ENCODE measurements at regions not wholly inside any gene's neighbourhood (a gene's known extent, or its start where the extent isn't known, plus 50 kb on each side); places are given as distances from the start of the nearest gene placed in this dataset.
"Not testable (repeated sequence)": the region's sequence is repeated elsewhere in the genome, so short reads cannot be mapped to it uniquely, and the experiment has no call there.

- no peak for DNase-seq
These were observed 1295.8 kb upstream of the ALCAM start for GRCh38 chr3:104070906-104071305.

- DNase-seq: no peak
These were observed 1286.6 kb upstream of the ALCAM start for GRCh38 chr3:104080088-104080626.

GRCh38 chr3:104088738-104089137 is 1278.0 kb upstream of the ALCAM start:
- DNase-seq: no peak

DNA sequence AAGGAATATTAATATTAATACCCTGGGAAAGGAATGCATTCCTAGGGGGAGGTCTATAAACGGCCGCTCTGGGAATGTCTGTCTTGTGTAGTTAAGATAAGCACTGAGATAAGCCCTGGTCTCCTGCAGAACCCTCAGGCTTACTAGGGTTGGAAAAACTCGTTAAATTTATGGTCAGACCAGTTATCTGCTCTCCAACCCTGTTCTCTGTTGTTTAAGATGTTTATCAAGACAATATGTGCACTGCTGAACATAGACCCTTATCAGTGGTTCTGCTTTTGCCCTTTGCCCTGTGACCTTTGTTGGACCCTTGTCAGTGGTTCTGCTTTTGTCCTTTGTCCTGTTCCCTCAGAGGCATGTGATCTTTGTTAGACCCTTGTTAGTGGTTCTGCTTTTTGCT is 1276.7 kb upstream of the ALCAM start:
- not testable (repeated sequence) for DNase-seq

GRCh38 chr3:104101736-104102135 is 1265.0 kb upstream of the ALCAM start:
- DNase-seq: no peak

GRCh38 chr3:104102386-104102785 is 1264.3 kb upstream of the ALCAM start:
- no peak for DNase-seq

DNA sequence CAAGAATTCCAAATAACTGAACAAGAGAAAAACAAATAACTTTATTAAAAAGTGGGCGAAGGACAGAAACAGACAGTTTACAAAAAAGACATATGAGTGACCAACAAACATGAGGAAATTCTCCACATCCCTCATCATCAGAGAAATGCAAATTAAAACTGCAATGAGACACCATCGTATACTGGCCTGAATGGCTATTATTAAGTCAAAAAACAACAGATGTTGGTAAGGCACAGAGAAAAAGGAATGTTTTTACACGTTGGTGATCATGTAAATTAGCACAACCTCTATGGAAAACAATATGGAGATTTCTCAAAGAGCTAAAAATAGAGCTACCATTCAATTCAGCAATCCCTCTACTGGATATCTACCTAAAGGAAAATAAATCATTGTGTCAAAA is 1260.4 kb upstream of the ALCAM start:
- no peak for DNase-seq

GRCh38 chr3:104108522-104108921 is 1258.2 kb upstream of the ALCAM start:
- DNase-seq: no peak

GRCh38 chr3:104126463-104126862 is 1240.2 kb upstream of the ALCAM start:
- no peak for DNase-seq

DNA sequence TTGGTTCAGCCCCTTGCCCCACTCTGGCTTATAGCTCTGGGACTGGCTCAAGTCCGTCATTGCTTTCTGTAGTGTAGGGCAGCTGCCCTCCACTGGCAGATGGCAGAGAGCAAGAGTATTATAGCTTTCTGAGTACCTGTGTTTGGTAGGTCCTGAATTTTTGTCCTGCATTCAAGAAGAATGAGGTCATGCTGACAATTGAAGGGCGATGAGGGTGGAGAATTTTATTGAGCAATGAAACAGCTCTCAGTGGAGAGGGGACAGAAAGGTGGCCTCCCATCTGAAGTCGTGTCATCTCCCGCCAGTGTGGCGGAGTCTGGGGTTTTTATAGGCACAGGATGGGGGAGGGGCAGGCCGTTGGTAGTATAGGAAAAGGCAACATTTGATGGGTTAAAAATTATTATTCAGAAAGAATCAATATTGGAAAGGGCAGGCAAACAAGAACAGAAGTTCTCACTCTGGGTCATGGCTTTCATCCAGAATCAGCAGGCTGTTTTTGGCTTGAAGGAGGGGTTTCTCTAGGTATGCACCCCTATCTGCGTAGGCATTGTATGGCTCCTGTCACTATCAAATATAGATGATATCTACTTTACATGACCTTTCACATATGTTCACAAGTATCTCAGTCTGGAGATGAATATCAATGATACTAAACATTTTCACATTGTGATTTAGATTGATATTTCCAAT is 1239.7 kb upstream of the ALCAM start:
- DNase-seq: no peak

- DNase-seq: no peak
These were observed 1238.9 kb upstream of the ALCAM start for GRCh38 chr3:104127830-104128229.

DNA sequence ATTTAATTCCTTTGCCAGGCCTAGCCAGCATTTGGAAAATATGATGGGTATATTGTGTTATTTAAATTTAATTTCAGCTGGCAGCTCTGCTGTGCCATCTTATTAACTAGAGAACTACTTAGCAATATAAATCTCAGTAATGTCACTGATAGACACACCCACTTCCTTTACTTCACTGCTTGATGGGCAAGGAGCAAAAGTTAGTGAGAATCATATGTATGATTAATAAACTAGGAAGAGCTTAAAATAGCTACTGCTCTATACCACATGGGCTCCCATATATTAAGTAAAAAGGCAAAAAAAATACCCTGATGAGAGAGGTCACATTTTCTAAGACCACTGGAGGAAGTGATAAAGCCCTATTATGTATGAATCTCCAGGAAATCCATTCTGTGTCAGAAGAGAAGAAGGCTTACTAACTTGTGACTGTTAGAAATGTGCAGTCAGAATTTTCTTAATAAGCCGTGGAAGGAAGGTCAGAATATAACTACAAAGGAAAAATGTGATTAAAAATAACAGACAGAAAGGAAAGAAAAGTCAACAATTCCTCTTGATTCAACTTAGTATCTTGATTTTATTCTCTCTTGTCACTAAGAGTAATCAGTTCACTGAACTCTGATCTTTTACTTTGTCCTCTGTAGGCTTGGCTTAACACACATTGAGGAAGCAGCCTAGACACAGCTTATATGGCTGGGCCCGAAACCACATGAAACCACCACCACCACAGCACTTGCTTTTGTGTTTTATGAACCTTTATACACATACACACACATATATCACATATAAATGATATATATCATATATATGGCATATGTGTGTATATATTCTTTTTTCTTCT is 1233.9 kb upstream of the ALCAM start:
- DNase-seq: no peak

DNA sequence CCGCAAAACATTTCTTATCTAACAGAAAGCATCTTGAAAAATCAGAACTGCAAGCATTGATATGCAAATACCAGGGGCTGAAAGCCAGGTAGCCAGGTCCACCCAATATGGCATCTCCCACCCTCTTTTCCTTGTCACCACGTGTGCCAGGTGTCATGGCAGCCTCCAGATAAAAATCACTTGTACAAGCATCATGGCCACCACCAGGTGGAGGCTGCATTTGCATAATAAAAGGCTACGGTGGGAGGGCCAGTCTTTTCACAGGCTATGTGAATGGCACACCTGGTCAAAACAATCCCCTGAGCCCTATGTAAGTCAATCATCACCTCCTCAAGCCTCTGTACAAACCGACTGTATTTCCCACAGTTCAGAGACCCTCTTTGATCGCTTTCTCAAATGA is 1233.1 kb upstream of the ALCAM start:
- no peak for DNase-seq

DNA sequence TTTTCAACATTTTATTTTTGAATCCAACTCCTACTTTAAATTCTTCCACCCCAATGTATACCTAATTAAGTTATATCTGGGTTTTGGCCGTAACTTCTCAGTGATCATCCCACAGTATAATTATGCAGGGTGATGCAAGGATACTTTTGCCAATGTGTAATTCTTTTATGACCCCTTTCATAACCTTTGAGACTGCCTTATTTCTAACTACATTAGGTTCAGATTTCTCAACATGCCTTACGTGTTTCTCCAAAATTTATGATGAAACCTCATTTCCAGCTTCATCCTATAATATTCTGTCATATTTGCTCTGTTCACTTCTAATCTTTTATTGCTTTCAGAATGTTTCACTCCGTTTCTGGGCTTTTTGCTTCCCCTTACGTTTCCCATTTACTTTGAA is 1229.6 kb upstream of the ALCAM start:
- no peak for DNase-seq

DNA sequence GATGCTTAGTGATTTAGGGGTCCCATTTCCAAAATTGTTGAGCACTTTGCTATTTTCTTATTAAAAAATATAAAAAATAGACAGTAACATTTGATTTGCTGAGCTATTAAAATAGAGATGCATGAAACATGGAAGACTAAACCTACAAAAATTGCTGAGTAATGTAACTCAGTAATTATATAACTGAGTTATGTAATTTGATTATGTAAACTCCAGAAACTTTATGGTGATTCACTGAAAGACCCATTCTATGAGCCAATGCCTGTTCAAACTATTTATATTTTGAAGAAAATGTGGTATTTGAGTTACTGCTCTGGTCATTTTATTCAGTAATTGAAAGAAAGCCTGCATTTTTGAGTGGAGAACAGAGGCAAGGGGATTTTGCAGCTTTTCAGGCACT is 1221.5 kb upstream of the ALCAM start:
- no peak for DNase-seq

GRCh38 chr3:104149154-104149553 is 1217.6 kb upstream of the ALCAM start:
- DNase-seq: no peak

DNA sequence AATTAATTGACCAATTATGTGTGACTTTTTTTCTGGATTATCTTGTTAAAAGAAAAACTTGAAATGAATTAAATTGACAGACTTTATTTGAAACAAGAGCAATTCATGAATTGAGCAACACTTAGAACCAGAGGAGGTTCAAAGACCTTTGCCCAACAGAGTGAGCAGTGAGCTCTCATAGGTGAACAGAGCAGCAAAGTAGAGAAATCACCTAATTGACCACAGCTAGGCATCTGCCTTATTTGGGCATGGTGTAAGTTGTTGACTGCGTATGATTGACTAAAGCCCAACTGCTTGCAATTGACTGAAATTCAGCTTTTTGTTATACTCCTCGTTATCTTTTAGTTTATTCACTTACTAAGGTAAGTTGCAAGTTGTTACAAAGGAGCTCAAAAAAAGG is 1216.0 kb upstream of the ALCAM start:
- DNase-seq: no peak

- no peak for DNase-seq
These were observed 1211.8 kb upstream of the ALCAM start for GRCh38 chr3:104154896-104155295.

DNA sequence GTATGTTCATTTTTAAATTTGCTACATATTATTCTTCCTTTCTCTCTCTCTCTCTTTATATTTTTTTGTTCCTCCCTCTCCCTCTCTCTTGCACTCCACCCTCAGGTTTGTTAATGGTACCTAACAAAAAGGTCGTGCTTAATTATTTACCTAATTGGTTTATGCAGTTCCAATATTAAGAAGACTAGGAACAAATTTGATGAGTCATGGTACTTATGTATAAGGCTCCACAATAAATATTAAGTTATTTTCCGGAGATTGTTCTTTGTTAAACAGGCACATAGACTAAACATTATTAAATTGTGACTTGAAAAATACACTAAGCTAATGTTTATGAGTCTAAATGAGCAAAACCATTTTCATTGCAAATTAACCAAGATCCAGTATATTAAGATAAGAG is 1200.8 kb upstream of the ALCAM start:
- no peak for DNase-seq

- no peak for DNase-seq
These were observed 1198.3 kb upstream of the ALCAM start for GRCh38 chr3:104168386-104168785.

DNA sequence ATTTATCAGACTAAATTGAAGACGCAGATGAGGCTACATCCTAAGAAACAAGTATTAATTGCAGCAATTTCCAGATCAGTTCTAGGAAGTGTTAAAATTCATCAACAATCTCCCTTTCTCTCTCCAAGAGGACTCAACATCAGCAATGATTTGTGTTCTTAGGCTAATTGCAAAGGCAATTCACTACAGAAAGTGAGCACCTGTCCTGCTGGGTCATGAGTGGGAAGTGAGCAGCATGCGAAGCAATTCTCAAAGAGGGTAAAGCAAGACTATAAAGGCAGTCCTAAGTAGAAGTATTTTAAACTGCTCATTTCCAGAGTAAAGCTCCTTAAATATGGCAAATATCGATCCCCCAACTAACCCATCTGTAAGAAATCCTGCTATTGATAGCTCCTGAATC is 1191.0 kb upstream of the ALCAM start:
- no peak for DNase-seq

DNA sequence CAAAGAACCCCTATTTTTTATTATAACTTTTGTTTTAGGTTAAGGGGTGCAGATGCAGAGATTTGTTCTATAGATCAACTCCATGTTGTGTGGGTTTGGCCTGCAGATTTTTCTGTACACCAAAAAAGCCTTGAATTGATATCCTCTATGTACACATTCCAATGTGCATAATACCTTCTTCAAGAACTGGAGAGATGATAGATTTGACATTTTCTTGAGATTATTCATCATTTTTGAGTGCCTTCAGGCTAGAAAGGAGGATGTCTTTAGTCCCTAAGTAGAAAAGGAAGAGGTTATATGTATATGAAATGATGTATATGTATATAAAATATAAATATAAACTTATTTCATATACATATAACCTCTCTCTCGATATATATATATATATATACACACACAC is 1190.0 kb upstream of the ALCAM start:
- DNase-seq: no peak

DNA sequence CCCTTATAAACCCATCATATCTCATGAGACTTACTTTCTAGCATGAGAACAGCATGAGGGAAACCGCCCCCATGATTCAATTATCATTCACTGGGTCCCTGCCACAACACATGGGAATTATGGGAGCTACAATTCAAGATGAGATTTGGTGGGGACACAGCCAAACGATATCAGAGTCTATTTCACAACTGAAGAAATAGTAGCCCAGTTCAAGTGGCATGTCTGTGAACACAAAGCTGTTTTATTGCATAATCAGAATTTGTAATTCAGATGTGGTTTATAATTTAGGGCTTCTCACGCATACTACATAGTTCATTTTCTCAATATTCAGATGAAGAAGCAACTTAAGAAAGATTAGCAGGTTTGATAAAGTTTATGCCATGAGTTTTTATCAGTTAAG is 1188.0 kb upstream of the ALCAM start:
- DNase-seq: no peak

GRCh38 chr3:104180906-104181305 is 1185.8 kb upstream of the ALCAM start:
- DNase-seq: no peak

Data from activated effector memory CD4-positive, alpha-beta T cell treated with Interleukin-2 at 50 U/mL for 16 hours (primary cell).